Kasumi-1 (cell line): ENCODE measurements at regions not wholly inside any gene's neighbourhood (a gene's known extent, or its start where the extent isn't known, plus 50 kb on each side); places are given as distances from the start of the nearest gene placed in this dataset.

Experiments
- DNase-seq, 2 experiments: peaks; one replicate each; lab custom pipeline; 2025; lab: John Stamatoyannopoulos, UW

- DNase-seq: no peak
Measured at GRCh38 chr2:146037334-146037870, 1517.5 kb upstream of the ZEB2 start.

- no peak for DNase-seq
Measured at GRCh38 chr2:146031158-146031557, 1511.2 kb upstream of the ZEB2 start.

- DNase-seq: no peak
Measured at GRCh38 chr2:146027156-146027555, 1507.2 kb upstream of the ZEB2 start.

DNA sequence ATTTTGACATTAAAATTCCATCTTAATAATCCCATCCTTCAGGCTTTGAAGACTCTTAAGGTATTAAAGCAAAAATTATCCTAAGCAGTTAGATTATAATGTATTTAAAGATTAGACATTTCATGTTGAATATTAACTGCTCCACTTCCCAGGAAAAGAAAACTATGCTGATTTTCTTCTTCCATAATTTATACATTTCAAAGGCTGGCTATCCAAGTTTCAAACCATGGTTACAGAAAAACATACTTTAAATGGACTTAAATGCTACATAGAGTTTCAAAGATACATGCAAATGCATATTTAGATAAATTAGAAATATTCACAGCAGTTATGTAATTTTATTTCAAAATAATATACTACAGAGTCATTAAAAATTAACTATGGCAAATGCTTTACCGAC lies 1505.6 kb upstream of the ZEB2 start:
- DNase-seq: no peak

- DNase-seq: no peak
Measured at GRCh38 chr2:146024212-146024743, 1504.4 kb upstream of the ZEB2 start.

GRCh38 chr2:146004462-146004861 lies 1484.5 kb upstream of the ZEB2 start:
- no peak for DNase-seq

DNA sequence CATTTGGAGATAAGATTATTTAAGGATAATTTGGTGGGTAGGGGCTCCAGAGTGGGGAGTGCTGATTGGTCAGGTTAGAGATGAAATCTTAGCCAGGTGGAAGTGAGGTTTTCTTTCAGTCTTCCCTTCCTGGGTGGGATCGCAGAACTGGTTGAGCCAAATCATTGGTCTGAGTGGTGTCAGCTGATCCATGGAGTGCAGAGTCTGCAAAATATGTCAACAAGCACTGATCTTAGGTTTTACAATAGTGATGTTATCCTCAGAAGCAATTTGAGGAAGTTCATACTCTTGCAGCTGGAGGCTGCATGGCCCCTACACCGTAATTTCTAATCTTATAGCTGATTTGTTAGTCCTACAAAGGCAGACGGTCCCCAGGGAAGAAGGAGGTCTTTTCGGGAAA lies 1483.4 kb upstream of the ZEB2 start:
- DNase-seq: peak in 1 of 2 experiments; percentile 14

GRCh38 chr2:145994910-145995309 lies 1475.0 kb upstream of the ZEB2 start:
- no peak for DNase-seq

- no peak for DNase-seq
Measured at GRCh38 chr2:145992572-145992971, 1472.7 kb upstream of the ZEB2 start.

GRCh38 chr2:145987793-145988192 lies 1467.9 kb upstream of the ZEB2 start:
- no peak for DNase-seq

DNA sequence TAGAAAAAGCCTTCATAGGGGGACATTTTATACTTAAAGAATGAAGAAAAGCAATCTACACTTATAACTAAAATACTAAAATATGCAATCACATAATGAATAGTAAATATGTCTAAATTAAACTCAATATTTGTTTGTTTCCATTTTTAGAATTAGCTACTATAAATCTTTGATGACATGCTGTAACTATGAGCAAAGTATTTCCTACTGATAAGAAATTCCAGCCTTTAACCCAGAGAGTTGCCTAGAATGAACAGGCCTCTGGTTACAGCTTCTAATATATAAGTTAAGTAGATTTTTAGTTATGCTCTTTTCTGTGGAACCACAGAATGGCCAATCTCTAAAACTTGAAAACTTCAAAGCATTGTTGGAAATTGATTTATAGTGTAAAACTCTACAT lies 1465.6 kb upstream of the ZEB2 start:
- no peak for DNase-seq

GRCh38 chr2:145984580-145984979 lies 1464.7 kb upstream of the ZEB2 start:
- no peak for DNase-seq

GRCh38 chr2:145980318-145980717 lies 1460.4 kb upstream of the ZEB2 start:
- DNase-seq: no peak

DNA sequence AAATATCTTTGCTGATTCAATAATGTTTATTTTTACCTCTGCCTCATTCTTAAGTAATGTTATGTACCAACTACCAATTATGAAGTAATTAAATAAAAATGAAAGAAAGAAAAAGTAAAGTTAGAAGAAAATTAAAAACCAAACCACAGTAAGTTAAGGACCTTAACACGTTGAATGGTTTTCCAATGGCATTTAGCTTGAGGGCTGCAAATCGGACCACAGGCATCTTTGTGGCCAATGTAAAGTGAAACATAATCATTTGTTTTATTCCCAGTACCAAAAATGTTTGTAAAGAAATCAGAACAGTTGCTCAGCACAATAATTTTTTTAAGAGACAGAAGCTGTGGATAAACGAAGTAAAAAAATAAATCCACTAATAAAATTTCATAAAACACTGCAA lies 1455.5 kb upstream of the ZEB2 start:
- no peak for DNase-seq

DNA sequence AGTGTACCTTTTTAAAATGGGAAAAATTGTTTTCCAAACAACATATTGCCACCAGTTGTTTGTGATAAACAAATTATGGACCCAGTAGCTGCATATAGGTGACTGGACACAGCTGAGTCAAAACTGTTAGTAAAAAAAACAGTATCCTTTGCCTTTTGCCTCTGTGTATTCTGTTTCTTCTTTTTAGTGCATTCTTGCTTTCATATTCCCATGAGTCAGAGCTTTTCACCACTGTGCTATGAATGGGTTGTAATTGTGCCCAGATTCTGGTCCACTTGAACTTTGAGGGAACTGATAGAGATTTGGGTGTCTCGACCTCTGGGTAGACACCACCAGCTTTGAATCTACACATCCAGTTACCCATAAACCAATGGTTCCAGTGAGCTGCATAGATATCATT lies 1441.9 kb upstream of the ZEB2 start:
- no peak for DNase-seq

DNA sequence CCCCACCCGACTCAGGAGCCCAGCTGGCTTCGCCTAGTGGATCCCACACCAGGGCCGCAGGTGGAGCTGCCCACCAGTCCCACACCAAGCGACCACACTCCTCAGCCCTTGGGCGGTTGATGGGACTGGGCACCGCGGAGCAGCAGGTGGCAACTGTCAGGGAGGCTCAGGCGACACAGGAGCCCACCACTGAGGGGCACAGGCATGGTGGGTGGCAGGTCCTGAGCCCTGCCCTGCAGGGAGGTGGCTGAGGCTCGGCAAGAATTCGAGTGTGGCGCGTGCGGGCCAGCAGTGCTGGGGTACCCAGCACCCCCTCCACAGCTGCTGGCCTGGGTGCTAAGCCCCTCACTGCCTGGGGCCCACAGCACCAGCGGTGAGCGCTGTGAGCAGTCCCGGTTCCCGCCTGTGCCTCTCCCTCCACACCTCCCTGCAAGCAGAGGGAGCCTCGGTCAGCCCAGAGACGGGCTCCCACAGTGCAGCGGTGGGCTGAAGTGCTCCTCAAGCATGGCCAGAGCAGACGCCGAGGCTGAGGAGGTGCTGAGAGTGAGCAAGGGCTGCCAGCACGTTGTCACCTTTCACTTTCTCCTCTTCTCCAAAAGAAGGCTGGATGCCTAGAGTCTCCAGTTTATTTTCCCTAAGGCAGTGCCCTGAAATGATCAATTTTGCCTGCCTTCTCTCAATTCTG lies 1440.7 kb upstream of the ZEB2 start:
- no peak for DNase-seq

GRCh38 chr2:145958611-145959010 lies 1438.7 kb upstream of the ZEB2 start:
- DNase-seq: no peak

- DNase-seq: no peak
Measured at GRCh38 chr2:145957929-145958328, 1438.0 kb upstream of the ZEB2 start.

GRCh38 chr2:145939949-145940348 lies 1420.0 kb upstream of the ZEB2 start:
- no peak for DNase-seq

DNA sequence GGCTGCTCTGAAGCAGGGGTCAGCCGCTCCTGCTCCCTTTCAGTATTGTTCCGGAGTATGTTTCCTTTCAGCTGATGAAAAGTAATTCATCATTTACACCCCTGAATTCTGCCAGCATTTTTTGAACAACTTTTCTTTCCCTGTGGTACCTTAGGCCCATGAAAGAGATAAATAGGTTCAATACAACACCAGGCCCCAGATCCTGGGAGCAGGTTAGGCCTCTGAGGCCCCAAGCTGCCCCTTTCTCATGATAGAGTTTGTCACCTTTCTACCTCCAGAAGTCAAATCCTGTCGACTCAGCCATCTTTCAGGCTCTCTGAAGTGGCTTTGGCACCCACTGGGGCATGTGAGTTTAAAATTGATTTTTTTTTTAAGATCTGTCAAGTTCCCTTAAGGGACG lies 1415.1 kb upstream of the ZEB2 start:
- no peak for DNase-seq

- no peak for DNase-seq
Measured at GRCh38 chr2:145931781-145932395, 1412.0 kb upstream of the ZEB2 start.

DNA sequence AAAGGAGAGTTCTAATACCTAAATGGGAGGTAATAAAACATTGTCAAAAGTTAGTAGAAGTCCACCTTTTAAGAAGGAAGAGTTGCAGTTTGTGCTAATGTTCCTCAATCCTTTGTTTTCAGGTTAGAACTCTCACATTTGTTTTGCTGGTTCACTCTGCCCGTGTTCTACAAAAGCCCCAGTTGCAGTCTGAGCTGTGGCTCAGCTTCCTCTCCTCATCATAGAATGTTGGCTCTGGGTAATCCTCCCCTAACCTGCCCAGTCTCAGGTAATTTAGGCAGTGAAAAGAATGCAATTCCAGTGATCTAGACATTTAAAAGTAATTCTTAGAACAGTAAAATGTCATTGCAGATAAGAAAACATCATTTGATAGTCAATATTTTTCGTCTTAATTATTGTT lies 1410.4 kb upstream of the ZEB2 start:
- no peak for DNase-seq

GRCh38 chr2:145927131-145927950 lies 1407.4 kb upstream of the ZEB2 start:
- DNase-seq: no peak
